SK-N-MC (cell line): ENCODE measurements at regions not wholly inside any gene's neighbourhood (a gene's known extent, or its start where the extent isn't known, plus 50 kb on each side); places are given as distances from the start of the nearest gene placed in this dataset.

ENCODE experiments used
- DNase-seq: peaks from one replicate; pipeline ENCODE4 v3.0.0-alpha.2; 2011; ENCODE audit warnings: low read depth, low spot score
- H3K27ac ChIP-seq: fragments of 200-600 bp; sonication (generic); 2 replicates; pipeline ENCODE4 v1.5.1; 2016; ENCODE audit warnings: mixed run types
- H3K36me3 ChIP-seq: fragments of 200-600 bp; sonication (generic); 2 replicates; pipeline ENCODE4 v1.6.1; 2017; ENCODE audit warnings: antibody characterized with exemption, low read length, mixed read lengths; ENCODE audit not compliant: insufficient read depth
- H3K4me3 ChIP-seq: fragments of 200-600 bp; sonication (generic); 2 replicates; pipeline ENCODE4 v1.5.1; 2016
- H3K9ac ChIP-seq: fragments of 200-600 bp; sonication (generic); 2 replicates; pipeline ENCODE4 v1.8.0; 2017; ENCODE audit warnings: mixed run types, mixed read lengths; ENCODE audit not compliant: insufficient read length
- H3K9me3 ChIP-seq: fragments of 200-600 bp; sonication (generic); 2 replicates; pipeline ENCODE4 v1.6.1; 2017; ENCODE audit warnings: low read depth, mild to moderate bottlenecking, antibody characterized with exemption, low read length, moderate library complexity, mixed read lengths
- EZH2 ChIP-seq: fragments of 200-600 bp; sonication (generic); IDR thresholded peaks from one replicate; pipeline ENCODE4 v1.6.1; 2017; ENCODE audit warnings: antibody characterized with exemption
- FOXP2 ChIP-seq: optimal IDR thresholded peaks from 2 replicates; pipeline ENCODE3; 2011; ENCODE audit warnings: mild to moderate bottlenecking, moderate library complexity; ENCODE audit not compliant: insufficient read depth; ENCODE audit errors: extremely low read length, control extremely low read depth
- POLR2AphosphoS5 ChIP-seq: IDR thresholded peaks from 2 replicates; pipeline ENCODE4 v1.6.1; 2012; ENCODE audit warnings: mild to moderate bottlenecking, low read depth, low read length, borderline replicate concordance

- no peak for DNase-seq
- Histone ChIP-seq H3K9me3 (no peaks in the 10 kb centered on the region), H3K9ac (no peak overlapping the region), H3K4me3 (no peak overlapping the region), H3K27ac (no peak overlapping the region), H3K36me3 (no peaks in the 10 kb centered on the region)
- TF ChIP-seq EZH2 (no peak), FOXP2 (no peak), POLR2AphosphoS5 (no peak)
These were observed 214.1 kb downstream of the COL12A1 start for GRCh38 chr6:74991573-74992332.

GRCh38 chr6:74979065-74979766 lies 226.6 kb downstream of the COL12A1 start:
- H3K9ac ChIP-seq = no peak overlapping the region
- no peak overlapping the region for H3K27ac ChIP-seq
- TF ChIP-seq FOXP2 (no peak), POLR2AphosphoS5 (no peak), EZH2 (no peak)
- no peaks in the 10 kb centered on the region for H3K36me3 ChIP-seq
- no peaks in the 10 kb centered on the region for H3K9me3 ChIP-seq
- no peak for DNase-seq
- H3K4me3 ChIP-seq = no peak overlapping the region

- Histone ChIP-seq H3K9me3 (no peaks in the 10 kb centered on the region), H3K4me3 (no peak overlapping the region), H3K27ac (no peak overlapping the region), H3K9ac (no peak overlapping the region), H3K36me3 (no peaks in the 10 kb centered on the region)
- no peak for DNase-seq
- no peak for TF ChIP-seq EZH2
- TF ChIP-seq POLR2AphosphoS5 = no peak
- no peak for TF ChIP-seq FOXP2
These were observed 229.2 kb downstream of the COL12A1 start for GRCh38 chr6:74976701-74977100.

- Histone ChIP-seq H3K36me3 (no peaks in the 10 kb centered on the region), H3K4me3 (no peak overlapping the region), H3K9me3 (no peaks in the 10 kb centered on the region), H3K9ac (no peak overlapping the region), H3K27ac (no peak overlapping the region)
- no peak for TF ChIP-seq EZH2
- no peak for DNase-seq
These were observed 229.8 kb downstream of the COL12A1 start for GRCh38 chr6:74976026-74976425.

- DNase-seq = no peak
- Histone ChIP-seq H3K4me3 (no peak overlapping the region), H3K9me3 (no peaks in the 10 kb centered on the region), H3K36me3 (no peaks in the 10 kb centered on the region), H3K27ac (no peak overlapping the region), H3K9ac (no peak overlapping the region)
- TF ChIP-seq POLR2AphosphoS5 (no peak), EZH2 (no peak), FOXP2 (no peak)
These were observed 232.3 kb downstream of the COL12A1 start for GRCh38 chr6:74973591-74973990.

GRCh38 chr6:74971633-74972032 lies 234.2 kb downstream of the COL12A1 start:
- no peak for TF ChIP-seq EZH2
- TF ChIP-seq POLR2AphosphoS5 = no peak
- no peak for TF ChIP-seq FOXP2
- DNase-seq = no peak
- no peak overlapping the region for H3K9ac ChIP-seq
- no peak overlapping the region for H3K27ac ChIP-seq
- H3K9me3 ChIP-seq = no peaks in the 10 kb centered on the region
- H3K36me3 ChIP-seq = no peaks in the 10 kb centered on the region
- H3K4me3 ChIP-seq = no peak overlapping the region

- H3K36me3 ChIP-seq = no peaks in the 10 kb centered on the region
- H3K9ac ChIP-seq = no peak overlapping the region
- H3K27ac ChIP-seq = no peak overlapping the region
- TF ChIP-seq FOXP2 (no peak), EZH2 (no peak)
- no peak overlapping the region for H3K4me3 ChIP-seq
- DNase-seq = no peak
- no peaks in the 10 kb centered on the region for H3K9me3 ChIP-seq
These were observed 236.1 kb downstream of the COL12A1 start for GRCh38 chr6:74969591-74970267.

GRCh38 chr6:74967821-74968220 lies 238.0 kb downstream of the COL12A1 start:
- no peak for DNase-seq
- no peaks in the 10 kb centered on the region for H3K9me3 ChIP-seq
- H3K9ac ChIP-seq = no peak overlapping the region
- no peak overlapping the region for H3K27ac ChIP-seq
- H3K4me3 ChIP-seq = no peak overlapping the region
- TF ChIP-seq FOXP2 (no peak), POLR2AphosphoS5 (no peak), EZH2 (no peak)
- no peaks in the 10 kb centered on the region for H3K36me3 ChIP-seq
